Aorta (tissue), 5 donors: ENCODE measurements at regions not wholly inside any gene's neighbourhood (a gene's known extent, or its start where the extent isn't known, plus 50 kb on each side); places are given as distances from the start of the nearest gene placed in this dataset.
"Not testable (repeated sequence)": the region's sequence is repeated elsewhere in the genome, so short reads cannot be mapped to it uniquely, and the experiment has no call there.

Experiments used
- ATAC-seq: fragments of 200-7000 bp; cut with Tn5 transposase; one replicate; pipeline ENCODE4 v1.9.1; 2022; ENCODE audit warnings: moderate library complexity; ENCODE audit not compliant: low FRiP score
- DNase-seq, 2 donors: peaks; one replicate each; pipeline ENCODE4 v3.0.0-alpha.2; 2020
- H3K27ac ChIP-seq, 2 donors: one replicate each; pipeline ENCODE4 v1.5.1; 2013; ENCODE audit warnings: low read length in 2 of 2, mild to moderate bottlenecking in 2 of 2, moderate library complexity in 2 of 2, control low read depth in 1 of 2, inconsistent platforms in 1 of 2, low read depth in 1 of 2
- H3K27me3 ChIP-seq, 2 donors: one replicate each; pipeline ENCODE4 v1.6.1; 2013; ENCODE audit warnings: control low read depth in 1 of 2, low read length in 1 of 2, mild to moderate bottlenecking in 1 of 2, moderate library complexity in 1 of 2; ENCODE audit not compliant: insufficient read depth in 2 of 2, control insufficient read depth in 1 of 2
- H3K36me3 ChIP-seq, 2 donors: one replicate each; pipeline ENCODE4 v1.6.1; 2013; ENCODE audit warnings: control low read depth in 1 of 2, low read length in 1 of 2, mild to moderate bottlenecking in 1 of 2; ENCODE audit not compliant: insufficient read depth in 2 of 2, control insufficient read depth in 1 of 2
- H3K4me1 ChIP-seq, 2 donors: one replicate each; pipeline ENCODE4 v1.6.1; 2013; ENCODE audit warnings: low read length in 2 of 2, control low read depth in 1 of 2, mild to moderate bottlenecking in 1 of 2, moderate library complexity in 1 of 2; ENCODE audit not compliant: insufficient read depth in 2 of 2, control insufficient read depth in 1 of 2
- H3K4me3 ChIP-seq, 2 donors: one replicate each; pipeline ENCODE4 v1.5.1; 2013; ENCODE audit warnings: low read length in 2 of 2, control low read depth in 1 of 2, mild to moderate bottlenecking in 1 of 2
- H3K9me3 ChIP-seq: one replicate; pipeline ENCODE4 v1.6.1; 2013; ENCODE audit warnings: mild to moderate bottlenecking, low read length; ENCODE audit not compliant: control insufficient read depth
- WGBS, 2 donors: extraction: QIAGEN DNeasy Blood & Tissue Kit; methylation state at CpG; one replicate each; pipeline ENCODE4 v1.1.7; 2013; 5-methylcytosine and 5-hydroxymethylcytosine counted together
- intact Hi-C, 2 donors: fragments of 100-400 bp; cut with DNase I; formaldehyde crosslinking; loops; one replicate each; pipeline versions ENCODE4 v1.14.2 to v1.15.0; 2022
- donor health status: healthy with polysubstance abuse.
- donor health status: Bipolar disorder and iron deficiency.
- donor health status: DM: no; HTN: no; CAD: no.
- donor health status: DM: no; HTN: no; CAD: no.
- donor health status: DM: yes; HTN: yes; CAD: no.

DNA sequence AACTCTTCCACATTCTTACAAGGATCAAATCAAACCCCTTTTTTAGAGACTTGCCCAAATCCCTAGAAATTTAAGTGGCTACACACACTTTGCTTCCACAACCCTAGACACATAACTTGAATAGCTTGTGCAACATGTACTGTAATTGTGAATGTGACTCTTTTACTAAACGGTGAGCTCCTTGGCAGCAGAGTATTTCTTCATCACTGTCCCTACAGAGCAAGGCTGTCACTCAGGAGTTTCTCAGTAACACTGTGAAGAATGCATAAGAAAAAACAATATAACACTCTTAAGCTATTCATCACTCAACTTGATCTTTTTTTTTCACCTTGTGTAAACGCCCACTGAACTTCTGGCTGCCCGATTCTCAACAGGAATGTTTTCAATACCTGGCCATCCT, 53.8 kb upstream of the ADAMTS18 start:
- ATAC-seq (no peak), DNase-seq (no peak)
- Histone ChIP-seq H3K9me3 (peaks cover 4% of the 10 kb centered on the region), H3K4me1 (no peaks in the 10 kb centered on the region), H3K36me3 (no peaks in the 10 kb centered on the region), H3K27me3 (no peaks in the 10 kb centered on the region), H3K4me3 (no peak overlapping the region), H3K27ac (no peak overlapping the region)
- 3 to 5% methylated on average over 3 of the region's 3 CpGs for whole genome bisulfite sequencing, 2 donors
- intact Hi-C loops = no loop called here

DNA sequence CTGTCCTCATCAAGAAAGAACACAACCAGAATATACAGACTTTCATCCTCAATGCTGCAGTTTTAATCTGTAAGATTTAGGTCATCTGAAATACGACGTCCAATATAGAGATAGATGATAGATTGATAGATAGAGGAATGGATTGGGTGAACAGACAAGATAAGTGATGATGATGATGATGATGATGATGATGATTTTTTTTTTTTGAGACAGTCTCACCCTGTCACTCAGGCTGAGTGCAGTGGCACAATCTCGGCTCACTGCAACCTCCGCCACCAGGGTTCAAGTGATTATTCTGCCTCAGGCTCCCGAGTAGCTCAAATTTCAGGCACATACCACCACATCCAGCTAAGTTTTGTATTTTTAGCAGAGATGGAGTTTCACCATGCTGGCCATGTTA, 56.3 kb upstream of the ADAMTS18 start:
- no peak overlapping the region for H3K27ac ChIP-seq
- DNase-seq (no peak), ATAC-seq (no peak)
- H3K9me3 ChIP-seq = peaks cover 4% of the 10 kb centered on the region
- no peaks in the 10 kb centered on the region for H3K27me3 ChIP-seq
- no peak overlapping the region for H3K4me3 ChIP-seq
- WGBS, 2 donors = 76 to 81% methylated on average over 5 of the region's 5 CpGs
- no peaks in the 10 kb centered on the region for H3K36me3 ChIP-seq
- intact Hi-C loops = no loop called here
- no peaks in the 10 kb centered on the region for H3K4me1 ChIP-seq

DNA sequence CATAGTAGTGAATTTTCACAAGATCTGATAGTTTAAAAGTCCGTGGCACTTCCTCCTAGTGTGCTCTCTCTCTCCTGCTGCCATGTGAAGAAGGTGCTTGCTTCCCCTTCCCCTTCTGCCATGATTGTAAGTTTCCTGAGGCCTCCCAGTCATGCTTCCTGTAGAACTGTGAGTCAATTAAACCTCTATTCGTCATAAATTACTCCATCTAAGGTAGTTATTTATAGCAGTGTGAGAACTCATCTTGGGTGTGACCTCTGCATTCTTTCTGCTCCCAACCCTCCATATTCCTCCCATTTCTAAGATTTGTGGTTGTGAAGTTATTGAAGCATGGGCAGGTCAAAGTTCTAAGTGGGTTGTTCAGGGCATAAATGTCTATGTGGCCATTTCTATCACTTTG, 62.1 kb upstream of the ADAMTS18 start:
- Histone ChIP-seq H3K27me3 (no peaks in the 10 kb centered on the region), H3K36me3 (no peaks in the 10 kb centered on the region), H3K27ac (no peak overlapping the region), H3K4me3 (no peak overlapping the region), H3K4me1 (no peaks in the 10 kb centered on the region), H3K9me3 (no peaks in the 10 kb centered on the region)
- 66 to 80% methylated on average over 2 of the region's 2 CpGs for WGBS, 2 donors
- intact Hi-C loops = no loop called here
- DNase-seq (no peak), ATAC-seq (no peak)

DNA sequence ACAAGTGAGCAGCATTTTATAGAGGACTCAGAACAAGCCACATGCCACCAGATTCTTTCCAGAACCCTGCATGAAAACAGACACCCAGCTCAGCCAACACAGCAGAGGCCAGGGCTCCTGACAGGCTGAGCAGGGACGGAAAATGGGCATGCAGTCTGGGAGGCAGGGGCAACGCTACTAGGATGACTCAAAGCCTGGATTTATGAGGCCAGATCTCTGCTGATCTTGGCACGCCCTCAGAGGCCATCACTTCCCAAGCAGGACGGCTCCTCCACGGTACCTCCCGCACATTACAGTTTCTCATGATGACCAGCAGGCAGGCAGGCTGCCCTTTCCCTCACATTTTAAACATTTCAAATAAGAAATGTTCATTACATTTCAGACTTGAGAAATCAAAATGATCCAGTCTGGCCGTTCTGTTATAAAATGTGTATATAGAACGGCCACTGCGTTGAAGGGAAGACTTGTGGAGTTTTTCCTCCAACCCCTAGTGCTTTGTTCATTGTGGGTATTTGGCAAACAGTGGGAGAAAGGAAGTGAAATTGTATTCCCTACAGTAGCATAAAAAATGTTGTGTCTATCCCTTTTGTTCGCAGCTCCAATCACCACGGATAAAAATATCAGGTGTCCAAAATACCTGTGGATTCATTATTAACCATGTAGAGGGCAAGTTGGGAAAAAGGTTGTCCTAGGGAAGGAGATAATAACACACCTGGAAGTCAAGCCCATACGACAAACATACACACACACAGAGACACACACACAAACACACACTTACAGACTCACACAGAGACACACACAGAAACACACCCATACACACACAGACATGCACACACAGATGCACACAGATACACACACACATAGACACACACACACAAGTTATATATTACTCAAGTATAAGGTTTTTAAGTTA, 64.8 kb upstream of the ADAMTS18 start:
- no peak overlapping the region for H3K27ac ChIP-seq
- 13 to 21% methylated on average over 12 of the region's 12 CpGs for WGBS, 2 donors
- H3K4me3 ChIP-seq = no peak overlapping the region
- intact Hi-C loops = no loop called here
- H3K27me3 ChIP-seq = no peaks in the 10 kb centered on the region
- no peaks in the 10 kb centered on the region for H3K9me3 ChIP-seq
- no peaks in the 10 kb centered on the region for H3K36me3 ChIP-seq
- ATAC-seq (peak; percentile 50), DNase-seq (peak in 1 of 2 donors; percentile 52)
- no peaks in the 10 kb centered on the region for H3K4me1 ChIP-seq

DNA sequence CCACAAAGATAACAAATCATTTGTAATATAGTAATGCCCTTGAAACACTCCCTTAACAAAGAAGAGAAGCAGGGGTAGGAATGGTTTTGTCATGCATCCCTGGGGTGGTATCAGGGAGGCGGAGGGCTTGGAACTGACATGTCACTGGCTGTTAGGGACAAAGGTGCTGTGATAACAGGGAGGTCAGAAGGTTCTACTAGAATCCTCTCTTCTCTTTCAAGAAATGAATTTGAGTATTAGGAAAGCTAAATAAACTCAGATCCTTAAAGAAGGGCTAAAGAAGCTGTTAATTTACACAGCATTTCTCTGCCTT, 65.4 kb upstream of the ADAMTS18 start:
- intact Hi-C loops = no loop called here
- H3K9me3 ChIP-seq = no peaks in the 10 kb centered on the region
- H3K4me1 ChIP-seq = no peaks in the 10 kb centered on the region
- no peak overlapping the region for H3K4me3 ChIP-seq
- no peaks in the 10 kb centered on the region for H3K27me3 ChIP-seq
- DNase-seq = no peak
- ATAC-seq = no peak
- no peak overlapping the region for H3K27ac ChIP-seq
- 89 to 91% methylated on average over 1 of the region's 1 CpG for WGBS, 2 donors
- no peaks in the 10 kb centered on the region for H3K36me3 ChIP-seq

DNA sequence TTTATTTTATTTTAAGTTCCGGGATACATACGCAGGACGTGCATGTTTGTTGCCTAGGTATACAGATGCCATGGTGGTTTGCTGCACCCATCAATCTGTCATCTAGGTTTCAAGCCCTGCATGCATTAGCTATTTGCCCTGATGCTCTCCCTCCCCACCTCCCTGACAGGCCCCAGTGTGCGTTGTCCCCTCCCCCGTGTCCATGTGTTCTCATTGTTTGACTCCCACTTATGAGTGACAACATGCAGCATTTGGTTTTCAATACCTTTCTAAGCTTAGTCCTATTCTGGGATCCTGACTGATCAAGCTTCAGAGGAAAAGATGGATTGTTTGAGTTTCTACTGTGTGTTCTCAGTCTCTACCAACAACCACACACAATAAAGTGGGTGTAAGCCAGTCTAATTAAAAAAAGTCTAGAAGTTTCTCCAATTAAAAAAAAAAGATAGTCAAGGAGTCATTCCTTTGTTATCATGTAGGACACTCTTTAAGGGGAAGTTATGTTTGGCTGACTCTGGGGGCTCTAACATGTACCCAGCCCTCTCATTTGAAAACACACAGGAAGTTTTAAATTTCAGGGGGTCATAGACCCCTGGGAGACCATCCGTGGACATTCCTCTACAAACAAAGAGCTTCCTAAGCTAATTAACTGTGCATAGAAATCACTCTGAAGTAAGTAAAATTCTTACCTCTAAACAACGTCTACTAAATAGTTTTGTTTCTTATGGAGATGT, 66.3 kb upstream of the ADAMTS18 start:
- DNase-seq = no peak
- intact Hi-C loops = no loop called here
- Histone ChIP-seq H3K4me3 (no peak overlapping the region), H3K27ac (no peak overlapping the region), H3K4me1 (no peaks in the 10 kb centered on the region), H3K36me3 (no peaks in the 10 kb centered on the region), H3K9me3 (no peaks in the 10 kb centered on the region), H3K27me3 (no peaks in the 10 kb centered on the region)
- WGBS, 2 donors = 49 to 55% methylated on average over 7 of the region's 7 CpGs
- no peak for ATAC-seq

DNA sequence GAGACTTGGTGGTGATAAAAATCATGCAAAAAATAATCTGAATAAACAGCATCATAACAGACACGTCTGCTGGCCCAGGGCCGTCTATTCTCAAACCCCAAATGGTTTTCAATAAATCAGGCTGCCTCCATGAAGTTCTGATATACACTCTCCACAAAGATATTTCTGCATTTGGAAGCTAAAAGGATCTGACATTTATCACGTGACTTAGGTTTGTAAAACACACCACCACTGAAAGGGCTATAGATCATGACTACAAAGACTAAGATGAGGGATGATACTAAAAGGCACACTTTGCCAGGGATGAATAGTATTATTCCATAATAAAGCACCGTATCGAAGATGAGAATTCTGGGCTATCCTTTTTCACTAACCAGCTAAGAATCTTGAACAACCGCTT, 67.6 kb upstream of the ADAMTS18 start:
- no peak for ATAC-seq
- no peaks in the 10 kb centered on the region for H3K36me3 ChIP-seq
- H3K4me1 ChIP-seq = no peaks in the 10 kb centered on the region
- H3K27me3 ChIP-seq = no peaks in the 10 kb centered on the region
- intact Hi-C loops = no loop called here
- H3K4me3 ChIP-seq = no peak overlapping the region
- no peaks in the 10 kb centered on the region for H3K9me3 ChIP-seq
- no peak for DNase-seq
- 69 to 76% methylated on average over 6 of the region's 6 CpGs for WGBS, 2 donors
- H3K27ac ChIP-seq = no peak overlapping the region

DNA sequence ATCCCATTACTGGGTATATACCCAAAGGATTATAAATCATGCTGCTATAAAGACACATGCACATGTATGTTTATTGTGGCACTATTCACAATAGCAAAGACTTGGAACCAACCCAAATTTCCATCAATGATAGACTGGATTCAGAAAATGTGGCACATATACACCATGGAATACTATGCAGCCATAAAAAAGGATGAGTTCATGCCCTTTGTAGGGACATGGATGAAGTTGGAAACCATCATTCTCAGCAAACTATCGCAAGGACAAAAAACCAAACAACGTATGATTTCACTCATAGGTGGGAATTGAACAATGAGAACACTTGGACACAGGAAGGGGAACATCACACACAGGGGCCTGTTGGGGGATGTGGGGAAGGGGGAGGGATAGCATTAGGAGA, 71.7 kb upstream of the ADAMTS18 start:
- H3K4me3 ChIP-seq, H3K9me3 ChIP-seq, ATAC-seq, H3K36me3 ChIP-seq, H3K27ac ChIP-seq, DNase-seq, H3K27me3 ChIP-seq, H3K4me1 ChIP-seq, intact Hi-C loops: not testable (repeated sequence)
- WGBS, 2 donors = 96 to 97% methylated on average over 2 of the region's 2 CpGs

DNA sequence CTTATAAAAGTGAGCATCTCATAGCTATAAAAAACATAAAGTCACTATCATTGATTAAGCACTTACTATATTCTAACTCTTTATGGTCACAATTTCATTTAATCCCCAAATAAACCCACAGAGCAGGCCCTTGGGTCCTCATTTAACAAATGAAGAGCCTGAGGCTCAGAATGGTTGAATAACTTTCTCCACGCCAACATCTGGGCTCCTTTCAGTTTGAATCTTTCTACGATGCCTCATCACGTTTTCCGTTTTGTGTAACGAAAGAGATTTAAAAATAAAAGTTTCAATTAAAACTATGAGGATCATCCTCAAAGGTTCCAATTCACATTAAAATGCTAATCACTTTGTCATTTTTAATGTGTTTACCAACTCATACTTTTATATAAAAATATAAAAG, 74.2 kb upstream of the ADAMTS18 start:
- H3K27me3 ChIP-seq = peaks cover 0 to 2% of the 10 kb centered on the region in 2 donors
- H3K4me1 ChIP-seq = no peaks in the 10 kb centered on the region
- H3K27ac ChIP-seq = no peak overlapping the region
- intact Hi-C loops = no loop called here
- no peaks in the 10 kb centered on the region for H3K36me3 ChIP-seq
- whole genome bisulfite sequencing, 2 donors = 73 to 83% methylated on average over 5 of the region's 5 CpGs
- ATAC-seq = no peak
- H3K9me3 ChIP-seq = peaks cover 3% of the 10 kb centered on the region
- H3K4me3 ChIP-seq = no peak overlapping the region
- no peak for DNase-seq
